ENCODE measurements at regions not wholly inside any gene's neighbourhood (a gene's known extent, or its start where the extent isn't known, plus 50 kb on each side); places are given as distances from the start of the nearest gene placed in this dataset.

GRCh38 chr10:44178281-44178680, 206.6 kb downstream of the CXCL12 start:
- ChIA-PET POLR2A (ENCODE audit: unreplicated experiment) (no interaction called here), CTCF (no interaction called here)
- H4K20me1 ChIP-seq (ENCODE audit: insufficient read depth), result no peaks in the 10 kb centered on the region
- H3K9me2 ChIP-seq (ENCODE audit: insufficient read depth), result no peaks in the 10 kb centered on the region
- no peak overlapping the region for H2AFZ ChIP-seq
- DNase-seq, result no peak
- intact Hi-C loops (cut with micrococcal nuclease; ENCODE audit: unreplicated experiment), result no loop called here
- no peak overlapping the region for H3K27ac ChIP-seq
- no peaks in the 10 kb centered on the region for H3K4me1 ChIP-seq (replicated peaks; ENCODE audit: insufficient read depth)
- H3K9me3 ChIP-seq (ENCODE audit: insufficient read depth, low read depth), result no peaks in the 10 kb centered on the region
- H3K36me3 ChIP-seq (ENCODE audit: low read depth), result no peaks in the 10 kb centered on the region
- H3K27me3 ChIP-seq (ENCODE audit: insufficient read depth, low read depth), result peaks cover 58% of the 10 kb centered on the region; the same call in 1 of the 2 replicates
- H3K4me3 ChIP-seq, result no peak overlapping the region
- no peak for TF ChIP-seq EZH2 (IDR thresholded peaks at IDR 0.05; ENCODE audit: low read depth)
- no peak for TF ChIP-seq CTCF (conservative IDR thresholded peaks at IDR 0.05)
- no peaks in the 10 kb centered on the region for H3K79me2 ChIP-seq (ENCODE audit: low read depth)
- BruUV-seq (replicated peaks), result no TSS peak
- H3K4me2 ChIP-seq, result no peak overlapping the region
- no peaks in the 10 kb centered on the region for H3F3A ChIP-seq (ENCODE audit: insufficient read depth, low read depth)

- Histone ChIP-seq H3K27me3 (ENCODE audit: insufficient read depth, low read depth) (peaks cover 64% of the 10 kb centered on the region; the same call in 1 of the 2 replicates), H3K27ac (no peak overlapping the region), H3K79me2 (ENCODE audit: low read depth) (no peaks in the 10 kb centered on the region), H2AFZ (no peak overlapping the region), H3K4me1 (replicated peaks; ENCODE audit: insufficient read depth) (no peaks in the 10 kb centered on the region), H4K20me1 (ENCODE audit: insufficient read depth) (no peaks in the 10 kb centered on the region), H3K9me3 (ENCODE audit: insufficient read depth, low read depth) (no peaks in the 10 kb centered on the region), H3K4me2 (no peak overlapping the region), H3K4me3 (no peak overlapping the region), H3K9me2 (ENCODE audit: insufficient read depth) (no peaks in the 10 kb centered on the region), H3K36me3 (ENCODE audit: low read depth) (no peaks in the 10 kb centered on the region), H3F3A (ENCODE audit: insufficient read depth, low read depth) (no peaks in the 10 kb centered on the region)
- ChIA-PET CTCF (no interaction called here), POLR2A (ENCODE audit: unreplicated experiment) (no interaction called here)
- intact Hi-C loops (cut with micrococcal nuclease; ENCODE audit: unreplicated experiment), result no loop called here
- no peak for DNase-seq
- TF ChIP-seq EZH2 (IDR thresholded peaks at IDR 0.05; ENCODE audit: low read depth) (no peak), CTCF (conservative IDR thresholded peaks at IDR 0.05) (no peak)
- BruUV-seq (replicated peaks), result no TSS peak
These were observed 207.3 kb downstream of the CXCL12 start for GRCh38 chr10:44177610-44178009.

GRCh38 chr10:44176311-44176710, 208.6 kb downstream of the CXCL12 start:
- DNase-seq, result no peak
- H3K27ac ChIP-seq, result no peak overlapping the region
- H3K36me3 ChIP-seq (ENCODE audit: low read depth), result no peaks in the 10 kb centered on the region
- intact Hi-C loops (cut with micrococcal nuclease; ENCODE audit: unreplicated experiment), result no loop called here
- no TSS peak for BruUV-seq (replicated peaks)
- H3K9me2 ChIP-seq (ENCODE audit: insufficient read depth), result no peaks in the 10 kb centered on the region
- no peak overlapping the region for H3K4me3 ChIP-seq
- TF ChIP-seq EZH2 (IDR thresholded peaks at IDR 0.05; ENCODE audit: low read depth) (no peak), CTCF (conservative IDR thresholded peaks at IDR 0.05) (no peak)
- no peaks in the 10 kb centered on the region for H3F3A ChIP-seq (ENCODE audit: insufficient read depth, low read depth)
- H3K9me3 ChIP-seq (ENCODE audit: insufficient read depth, low read depth), result no peaks in the 10 kb centered on the region
- no peaks in the 10 kb centered on the region for H3K4me1 ChIP-seq (replicated peaks; ENCODE audit: insufficient read depth)
- ChIA-PET CTCF (no interaction called here), POLR2A (ENCODE audit: unreplicated experiment) (no interaction called here)
- no peak overlapping the region for H3K4me2 ChIP-seq
- H4K20me1 ChIP-seq (ENCODE audit: insufficient read depth), result no peaks in the 10 kb centered on the region
- H3K27me3 ChIP-seq (ENCODE audit: insufficient read depth, low read depth), result peaks cover 73% of the 10 kb centered on the region; the same call in 1 of the 2 replicates
- no peak overlapping the region for H2AFZ ChIP-seq
- no peaks in the 10 kb centered on the region for H3K79me2 ChIP-seq (ENCODE audit: low read depth)

All from PC-9 (cell line).